ENCODE measurements at regions not wholly inside any gene's neighbourhood (a gene's known extent, or its start where the extent isn't known, plus 50 kb on each side); places are given as distances from the start of the nearest gene placed in this dataset.

DNA sequence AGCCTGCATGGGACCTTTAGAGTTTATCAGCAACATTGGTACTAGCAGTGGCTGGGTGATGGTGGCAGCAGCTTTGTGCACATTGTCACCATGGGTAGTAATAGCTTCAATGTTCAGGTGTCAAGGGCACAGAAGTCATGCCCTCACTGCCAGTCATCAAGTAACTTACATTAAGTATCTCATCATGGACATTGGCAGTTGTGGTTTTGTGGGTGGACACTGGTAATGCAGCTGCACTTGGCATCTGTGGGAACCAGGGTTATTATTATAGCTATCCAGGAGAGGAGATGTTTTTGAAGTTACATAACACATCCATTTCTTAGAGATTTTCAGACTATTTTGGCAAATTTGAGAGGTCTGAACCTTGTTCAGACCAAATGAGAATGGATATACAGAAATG is 243.2 kb upstream of the NOCT start:
- no peak for TF ChIP-seq CTCF (IDR thresholded peaks at IDR 0.05)
- TF ChIP-seq POLR2A (IDR thresholded peaks at IDR 0.05) = no peak
